DMS153 treated with DMSO at 0.1 percent for 48 hours (cell line): ENCODE measurements at regions not wholly inside any gene's neighbourhood (a gene's known extent, or its start where the extent isn't known, plus 50 kb on each side); places are given as distances from the start of the nearest gene placed in this dataset.
A peak's percentile ranks its signal among the peaks of the same experiment; 100 is the strongest.

Source experiments
- DNase-seq: peaks from one replicate; lab custom pipeline; 2025; ENCODE audit not compliant: unreplicated experiment; lab: John Stamatoyannopoulos, UW

GRCh38 chr3:194986208-194987043 lies 284.5 kb downstream of the XXYLT1 start:
- no peak for DNase-seq

DNA sequence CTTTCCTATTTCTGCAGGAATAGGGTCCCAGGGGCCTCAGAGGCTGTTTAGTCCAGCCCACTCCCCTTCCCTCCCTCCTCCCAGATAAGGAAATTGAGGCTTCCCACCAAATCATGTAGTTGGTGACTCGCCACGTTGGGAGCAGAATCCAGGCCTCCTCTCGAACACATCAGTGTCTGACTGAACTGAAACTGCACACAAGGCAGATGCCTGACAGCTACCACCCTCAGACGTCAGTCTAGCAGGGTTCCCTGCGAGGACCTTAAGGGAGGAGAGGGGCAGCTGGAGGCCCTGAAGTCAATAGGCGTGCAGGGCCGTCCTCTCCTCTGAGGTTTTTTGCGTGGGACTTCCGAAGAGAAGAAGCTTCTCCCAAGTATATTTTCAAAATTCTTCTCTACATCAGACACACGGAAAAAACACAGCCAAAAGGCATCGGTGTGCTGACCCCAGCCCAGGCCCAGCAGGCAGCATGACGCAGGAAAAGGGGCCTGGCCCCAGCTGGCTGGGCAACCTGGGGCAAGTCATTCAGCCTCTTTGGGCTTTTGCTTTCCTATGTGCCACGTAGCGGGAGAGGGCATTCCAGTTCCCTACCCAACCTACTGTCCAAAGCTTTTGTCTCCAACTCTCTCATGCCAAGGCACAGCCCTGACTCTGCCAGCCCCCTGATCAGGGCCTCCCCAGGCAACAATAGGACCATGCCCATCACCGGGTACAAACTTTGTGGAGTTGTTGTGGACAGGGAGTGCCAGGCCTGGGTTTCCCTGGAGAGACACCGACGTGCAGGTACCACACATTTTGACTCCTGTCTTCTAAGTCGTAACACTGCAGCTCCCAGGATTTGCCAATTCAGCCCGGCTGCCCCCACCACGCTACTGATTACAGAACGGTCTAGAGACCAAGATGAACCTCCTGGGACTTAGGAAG lies 283.1 kb downstream of the XXYLT1 start:
- DNase-seq: no peak

- DNase-seq: no peak
Observed at GRCh38 chr3:194988495-194989165, 282.3 kb downstream of the XXYLT1 start.

GRCh38 chr3:194989241-194989640 lies 281.7 kb downstream of the XXYLT1 start:
- DNase-seq: no peak

GRCh38 chr3:194990454-194991337 lies 280.3 kb downstream of the XXYLT1 start:
- no peak for DNase-seq

DNA sequence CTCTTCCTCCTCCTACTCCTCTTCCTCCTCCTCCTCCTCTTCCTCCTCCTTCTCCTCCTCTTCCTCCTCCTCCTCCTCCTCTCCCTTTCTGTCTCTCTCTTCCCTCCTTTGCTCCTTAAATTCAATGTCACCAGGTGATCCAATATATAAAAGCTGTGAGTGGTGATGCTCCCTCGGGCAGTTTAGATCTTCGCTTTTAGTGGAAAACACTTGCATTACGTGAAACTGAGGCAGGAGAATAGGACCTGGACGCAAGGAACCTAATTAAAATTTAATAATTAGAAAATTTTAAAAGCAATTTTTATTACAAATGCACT lies 279.7 kb downstream of the XXYLT1 start:
- DNase-seq: no peak

DNA sequence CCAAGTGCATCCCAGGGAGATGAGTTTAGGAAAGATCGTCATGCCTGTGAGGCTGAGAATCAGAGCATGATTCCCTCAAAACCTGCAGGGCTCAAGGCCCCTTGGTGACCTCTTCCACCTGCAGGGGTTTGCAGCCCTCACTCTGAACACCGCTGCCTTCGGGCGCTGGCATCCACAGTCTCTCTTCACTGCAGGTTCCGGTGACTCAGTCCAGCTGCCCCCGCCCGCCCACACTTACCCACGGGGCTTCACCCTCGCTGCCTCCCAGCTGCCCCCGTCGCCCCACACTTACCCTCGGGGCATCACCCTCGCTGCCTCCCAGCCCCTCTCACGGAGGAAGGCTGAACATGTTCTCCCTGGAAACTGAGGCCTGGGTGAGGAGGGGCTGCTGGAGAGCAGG lies 277.1 kb downstream of the XXYLT1 start:
- no peak for DNase-seq

DNA sequence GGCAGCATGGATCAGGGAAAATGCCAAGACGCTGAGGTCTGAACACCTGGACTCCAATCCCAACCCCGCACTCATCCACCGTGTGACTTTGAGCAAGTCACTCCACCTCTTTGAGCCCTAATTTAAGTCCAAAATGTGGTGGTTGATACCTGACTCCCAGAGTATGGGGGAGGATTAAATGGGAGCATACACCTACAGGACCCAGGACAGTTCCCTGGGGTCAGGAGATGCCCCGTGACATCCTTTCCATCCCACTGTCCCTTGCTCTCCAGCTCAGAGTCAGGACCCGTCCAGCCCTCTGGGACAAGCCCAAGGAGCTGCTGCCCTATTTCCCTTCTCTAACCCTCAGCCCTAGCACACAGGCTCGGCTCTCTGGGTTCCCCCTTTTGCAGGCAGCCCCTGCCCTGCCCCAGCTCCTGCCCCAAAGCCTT lies 276.4 kb downstream of the XXYLT1 start:
- no peak for DNase-seq

DNA sequence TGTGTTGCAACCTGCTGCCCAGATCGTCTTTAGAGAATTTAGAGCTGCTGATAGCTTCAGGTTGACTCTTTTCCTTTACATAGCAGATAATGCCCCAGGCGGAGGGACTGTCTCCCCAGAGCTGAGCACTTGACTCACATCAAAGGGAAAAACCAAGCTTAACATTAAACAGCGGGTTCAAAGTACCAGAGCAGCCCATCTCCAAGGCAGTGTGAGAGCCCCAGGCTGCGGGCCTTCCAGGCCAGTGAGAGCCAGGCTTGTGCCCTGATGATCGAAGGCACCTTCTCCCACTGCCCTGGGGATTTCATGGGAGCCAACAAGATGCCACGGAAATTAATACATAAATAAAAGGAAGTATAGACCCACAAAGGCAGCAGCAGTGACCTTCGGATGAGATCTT lies 275.6 kb downstream of the XXYLT1 start:
- DNase-seq: no peak

- no peak for DNase-seq
Observed at GRCh38 chr3:194995922-194996321, 275.0 kb downstream of the XXYLT1 start.

DNA sequence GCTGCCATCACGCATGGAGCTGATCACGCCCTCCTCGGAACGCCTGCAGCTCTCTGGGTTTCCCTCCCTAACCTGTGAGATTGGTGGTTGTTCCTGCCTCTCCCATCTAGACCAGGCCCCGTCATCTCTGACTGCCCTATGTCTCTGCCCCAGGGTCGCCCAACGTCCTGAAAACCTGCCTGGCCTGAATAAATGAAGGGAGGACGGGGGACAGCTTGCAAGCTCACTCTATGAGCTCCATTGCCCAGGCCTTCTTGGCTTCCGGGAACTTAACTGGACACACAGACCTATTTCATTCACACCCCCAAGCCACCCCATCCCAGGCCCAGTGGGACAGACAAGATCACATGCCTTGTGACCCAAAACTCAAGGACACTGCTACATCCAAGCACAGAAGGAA lies 274.2 kb downstream of the XXYLT1 start:
- no peak for DNase-seq

DNA sequence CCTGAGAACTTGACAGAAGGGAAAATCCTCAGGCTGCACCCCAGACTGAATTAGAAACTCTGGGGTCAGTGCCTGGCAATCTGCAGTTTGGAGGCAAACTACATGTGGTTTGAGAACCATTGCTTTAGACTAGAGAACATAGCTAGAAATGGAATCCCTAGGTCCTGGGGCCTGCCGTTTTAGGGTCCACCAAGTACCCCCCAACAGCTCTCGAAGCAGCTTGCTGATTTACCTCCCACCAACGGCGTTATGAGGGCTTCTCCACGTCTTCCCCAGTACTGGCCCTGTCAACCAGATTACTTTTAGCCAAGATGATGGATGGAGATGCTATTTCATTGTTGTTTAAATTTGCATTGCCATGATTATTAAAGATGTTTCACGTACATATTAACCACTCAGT lies 272.5 kb downstream of the XXYLT1 start:
- no peak for DNase-seq

- DNase-seq: no peak
Observed at GRCh38 chr3:194998948-194999347, 272.0 kb downstream of the XXYLT1 start.

- no peak for DNase-seq
Observed at GRCh38 chr3:194999491-194999890, 271.5 kb downstream of the XXYLT1 start.

DNA sequence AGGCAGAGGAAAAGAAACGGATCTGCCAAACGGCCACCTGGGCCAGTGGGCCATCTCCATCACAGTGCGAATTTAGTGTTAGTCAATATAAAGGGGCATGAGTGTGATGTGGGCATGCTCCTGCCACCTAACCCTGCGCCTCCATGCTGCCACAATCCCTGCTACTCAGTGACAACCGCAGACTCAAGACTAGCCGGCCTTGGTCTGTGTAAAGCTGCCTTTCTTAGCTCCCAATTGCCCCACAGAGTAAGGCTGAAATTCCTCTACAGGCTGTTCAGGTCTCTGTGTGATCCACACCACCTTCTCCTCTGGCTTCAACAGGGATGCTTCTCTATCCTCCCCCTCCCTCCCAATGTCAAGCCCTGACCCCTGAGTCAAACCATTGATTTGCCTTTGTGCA lies 269.7 kb downstream of the XXYLT1 start:
- no peak for DNase-seq

GRCh38 chr3:195001961-195002861 lies 268.7 kb downstream of the XXYLT1 start:
- peak; percentile 93 for DNase-seq

GRCh38 chr3:195003006-195003892 lies 267.7 kb downstream of the XXYLT1 start:
- DNase-seq: no peak

- DNase-seq: no peak
Observed at GRCh38 chr3:195003893-195004289, 267.1 kb downstream of the XXYLT1 start.
